GM12878 (cell line): ENCODE measurements at regions not wholly inside any gene's neighbourhood (a gene's known extent, or its start where the extent isn't known, plus 50 kb on each side); places are given as distances from the start of the nearest gene placed in this dataset.

Experiments used
- ATAC-seq: fragments of 200-7000 bp; cut with Tn5 transposase; 3 replicates; pipeline ENCODE4 v1.9.1; 2020; ENCODE audit warnings: mild to moderate bottlenecking, moderate library complexity
- BruUV-seq: library from RNA; stranded (reverse); fragments of 400-500 nt; replicated peaks from 2 replicates; lab custom pipeline; 2021; lab: Mats Ljungman, UMichigan
- CTCF ChIA-PET: fragments of 300-600 bp; sonication (Branson Sonifier 250); formaldehyde crosslinking; extraction: SDS; loops from one replicate; lab custom pipeline; 2021; ENCODE audit warnings: inconsistent platforms; lab: Yijun Ruan, JAX
- POLR2A ChIA-PET: fragments of 350-600 bp; formaldehyde crosslinking; extraction: SDS; loops from one replicate; lab custom pipeline; 2021; ENCODE audit warnings: inconsistent platforms; lab: Charles Lee
- RAD21 ChIA-PET: fragments of 300-600 bp; sonication (Branson Sonifier 250); formaldehyde crosslinking; loops from one replicate; lab custom pipeline; 2023; ENCODE audit warnings: antibody characterized with exemption; ENCODE audit not compliant: unreplicated experiment; lab: Charles Lee
- SMC1A ChIA-PET: fragments of 300-600 bp; sonication (Branson Sonifier 250); formaldehyde crosslinking; loops from one replicate; lab custom pipeline; 2023; ENCODE audit not compliant: unreplicated experiment, uncharacterized antibody; lab: Charles Lee
- DNase-seq: peaks from one replicate; pipeline ENCODE4 v3.0.0-alpha.2; 2011; ENCODE audit warnings: low read depth, low spot score
- FAIRE-seq: peaks from 3 replicates; lab custom pipeline; 2011; peaks lifted over from hg19 to GRCh38; lab: Jason Lieb, UNC
- H2AFZ ChIP-seq: 2 replicates; pipeline ENCODE4 v1.6.0; 2011; ENCODE audit warnings: low read depth, low read length, control low read depth; ENCODE audit not compliant: control insufficient read depth
- H3K27ac ChIP-seq: 2 replicates; pipeline ENCODE4 v1.5.1; 2011; ENCODE audit warnings: control low read depth; ENCODE audit not compliant: control insufficient read depth, insufficient read depth
- H3K27me3 ChIP-seq, 2 experiments: replicated peaks in 1 of 2; 2 replicates each; pipeline versions ENCODE4 v1.6.0 to v1.6.1; 2011; ENCODE audit warnings: low read length in 1 of 2; ENCODE audit not compliant: control insufficient read depth in 2 of 2, insufficient read depth in 2 of 2
- H3K36me3 ChIP-seq, 2 experiments: 2 replicates each; pipeline ENCODE4 v1.5.1; 2011; ENCODE audit warnings: low read length in 1 of 2; ENCODE audit not compliant: control insufficient read depth in 2 of 2, insufficient read depth in 2 of 2
- H3K4me1 ChIP-seq: 2 replicates; pipeline ENCODE4 v1.6.1; 2011; ENCODE audit warnings: mild to moderate bottlenecking, low read length, moderate library complexity, mixed read lengths; ENCODE audit not compliant: control insufficient read depth, insufficient read depth
- H3K4me2 ChIP-seq: 2 replicates; pipeline ENCODE4 v1.6.0; 2011; ENCODE audit warnings: control low read depth; ENCODE audit not compliant: control insufficient read depth, insufficient read depth
- H3K4me3 ChIP-seq: fragments of 200-600 bp; sonication (generic); 2 replicates; pipeline ENCODE4 v1.5.1; 2016
- H3K79me2 ChIP-seq: 2 replicates; pipeline ENCODE4 v1.6.0; 2011; ENCODE audit warnings: low read length; ENCODE audit not compliant: control insufficient read depth, insufficient read depth
- H3K9ac ChIP-seq: 2 replicates; pipeline ENCODE4 v1.8.0; 2011; ENCODE audit warnings: low read length, control low read depth, mixed read lengths; ENCODE audit not compliant: control insufficient read depth, insufficient read depth
- H3K9me3 ChIP-seq: replicated peaks from 3 replicates; pipeline ENCODE4 v1.5.1; 2011; ENCODE audit warnings: mild to moderate bottlenecking, low read length; ENCODE audit not compliant: control insufficient read depth, insufficient read depth
- H4K20me1 ChIP-seq: 2 replicates; pipeline ENCODE4 v1.6.0; 2011; ENCODE audit not compliant: control insufficient read depth, insufficient read depth
- ASH2L ChIP-seq: fragments of 300-600, 200-600 bp; sonication (generic); IDR thresholded peaks from 2 replicates; pipeline ENCODE4 v1.6.1; 2017; ENCODE audit warnings: low read depth, mild to moderate bottlenecking, borderline replicate concordance
- HDAC2 ChIP-seq: fragments of 200-600 bp; sonication (generic); IDR thresholded peaks from 2 replicates; pipeline ENCODE4 v1.6.1; 2017
- MTA2 ChIP-seq: fragments of 450-650 bp; IDR thresholded peaks from 2 replicates; pipeline ENCODE4 v1.6.1; 2016; ENCODE audit warnings: low read depth, mild to moderate bottlenecking, moderate library complexity
- NBN ChIP-seq: fragments of 450-650 bp; IDR thresholded peaks from 2 replicates; pipeline ENCODE4 v1.6.1; 2016
- NR2C2 ChIP-seq: IDR thresholded peaks from 2 replicates; pipeline ENCODE4 v1.6.1; 2011; ENCODE audit warnings: borderline replicate concordance, low read depth; ENCODE audit not compliant: control insufficient read depth, insufficient read length
- RB1 ChIP-seq: fragments of 450-650 bp; formaldehyde crosslinking; IDR thresholded peaks from 2 replicates; pipeline ENCODE4 v1.6.1; 2017; ENCODE audit warnings: mild to moderate bottlenecking, borderline replicate concordance
- SMARCA5 ChIP-seq: fragments of 450-650 bp; IDR thresholded peaks from 2 replicates; pipeline ENCODE4 v1.6.1; 2017; ENCODE audit warnings: mild to moderate bottlenecking
- SMC3 ChIP-seq: IDR thresholded peaks from 2 replicates; pipeline ENCODE4 v1.6.1; 2011; ENCODE audit warnings: low read length, improper control_type of control experiment, borderline replicate concordance
- SREBF1 ChIP-seq: IDR thresholded peaks from 2 replicates; pipeline ENCODE4 v1.6.1; 2012; ENCODE audit warnings: mild to moderate bottlenecking, low read length
- STAT3 ChIP-seq: IDR thresholded peaks from 2 replicates; pipeline ENCODE4 v1.6.1; 2011; ENCODE audit warnings: low read depth, low read length, improper control_type of control experiment
- SUPT20H ChIP-seq: IDR thresholded peaks from 2 replicates; pipeline ENCODE4 v1.6.1; 2011; ENCODE audit warnings: low read depth, mild to moderate bottlenecking, low read length, moderate library complexity, borderline replicate concordance; ENCODE audit not compliant: control insufficient read depth
- TARDBP ChIP-seq: IDR thresholded peaks from 2 replicates; pipeline ENCODE4 v1.6.1; 2016; ENCODE audit warnings: borderline replicate concordance
- TCF3 ChIP-seq: IDR thresholded peaks from 2 replicates; pipeline ENCODE4 v1.6.1; 2012; ENCODE audit warnings: low read depth, mild to moderate bottlenecking, low read length, borderline replicate concordance; ENCODE audit not compliant: insufficient read depth
- ZBED1 ChIP-seq: IDR thresholded peaks from 2 replicates; pipeline ENCODE4 v1.6.1; 2016; ENCODE audit warnings: borderline replicate concordance
- ZNF274 ChIP-seq: IDR thresholded peaks from one replicate; pipeline ENCODE4 v1.8.0; 2011; ENCODE audit not compliant: insufficient read length, insufficient read depth
- ZZZ3 ChIP-seq: IDR thresholded peaks from 2 replicates; pipeline ENCODE4 v1.6.1; 2011; ENCODE audit warnings: low read depth; ENCODE audit not compliant: control insufficient read depth, insufficient read length
- WGBS: methylation state at CpG from one replicate; pipeline ENCODE4 v1.1.6; 2016; ENCODE audit warnings: low lambda C conversion rate; ENCODE audit not compliant: insufficient replicate concordance, insufficient coverage; ENCODE audit errors: missing lambda C conversion rate; 5-methylcytosine and 5-hydroxymethylcytosine counted together
- in situ Hi-C: fragments of 300-500 bp; cut with MboI; formaldehyde crosslinking; loops from 9 replicates; pipeline ENCODE4 v1.14.3; 2018; ENCODE audit warnings: mixed read lengths
- intact Hi-C: fragments of 100-400 bp; cut with micrococcal nuclease; formaldehyde crosslinking; loops from one replicate; pipeline ENCODE4 v1.14.2; 2022; ENCODE audit not compliant: unreplicated experiment
- TF ChIP-seq, protein P1 (sequence below): fragments of 450-650 bp; IDR thresholded peaks from 2 replicates; pipeline ENCODE4 v1.6.1; 2016; ENCODE audit warnings: mild to moderate bottlenecking, moderate library complexity, borderline replicate concordance
- TF ChIP-seq, protein P2 (sequence below): IDR thresholded peaks from 2 replicates; pipeline ENCODE4 v1.6.1; 2011; ENCODE audit warnings: borderline replicate concordance, low read depth, mild to moderate bottlenecking, moderate library complexity, low read length; ENCODE audit not compliant: insufficient read depth, poor library complexity, severe bottlenecking

DNA sequence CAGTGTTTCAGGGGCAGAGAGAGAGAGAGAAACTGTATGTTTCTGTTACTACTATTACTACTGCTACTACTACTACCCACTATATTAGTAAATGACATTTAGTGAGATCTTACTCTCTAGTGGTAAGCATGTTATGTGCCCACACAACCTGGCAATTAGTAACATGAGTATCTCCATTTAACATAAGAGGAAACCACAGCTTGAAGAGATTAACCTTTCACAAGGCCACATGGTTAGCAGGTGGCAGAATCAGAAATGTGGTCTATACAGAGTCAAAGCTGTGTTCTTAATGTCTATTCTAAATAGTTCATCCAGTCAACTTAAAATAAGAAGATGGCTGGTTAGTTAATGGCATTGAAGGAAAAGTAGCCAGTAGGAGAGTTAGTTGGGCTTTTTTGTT, 961.6 kb downstream of the MCTP2 start (continued):
- TF ChIP-seq RB1 (no peak), SMARCA5 (no peak), SMC3 (no peak), MTA2 (no peak), TARDBP (no peak), ASH2L (no peak)
- TF ChIP-seq, protein P1, sequence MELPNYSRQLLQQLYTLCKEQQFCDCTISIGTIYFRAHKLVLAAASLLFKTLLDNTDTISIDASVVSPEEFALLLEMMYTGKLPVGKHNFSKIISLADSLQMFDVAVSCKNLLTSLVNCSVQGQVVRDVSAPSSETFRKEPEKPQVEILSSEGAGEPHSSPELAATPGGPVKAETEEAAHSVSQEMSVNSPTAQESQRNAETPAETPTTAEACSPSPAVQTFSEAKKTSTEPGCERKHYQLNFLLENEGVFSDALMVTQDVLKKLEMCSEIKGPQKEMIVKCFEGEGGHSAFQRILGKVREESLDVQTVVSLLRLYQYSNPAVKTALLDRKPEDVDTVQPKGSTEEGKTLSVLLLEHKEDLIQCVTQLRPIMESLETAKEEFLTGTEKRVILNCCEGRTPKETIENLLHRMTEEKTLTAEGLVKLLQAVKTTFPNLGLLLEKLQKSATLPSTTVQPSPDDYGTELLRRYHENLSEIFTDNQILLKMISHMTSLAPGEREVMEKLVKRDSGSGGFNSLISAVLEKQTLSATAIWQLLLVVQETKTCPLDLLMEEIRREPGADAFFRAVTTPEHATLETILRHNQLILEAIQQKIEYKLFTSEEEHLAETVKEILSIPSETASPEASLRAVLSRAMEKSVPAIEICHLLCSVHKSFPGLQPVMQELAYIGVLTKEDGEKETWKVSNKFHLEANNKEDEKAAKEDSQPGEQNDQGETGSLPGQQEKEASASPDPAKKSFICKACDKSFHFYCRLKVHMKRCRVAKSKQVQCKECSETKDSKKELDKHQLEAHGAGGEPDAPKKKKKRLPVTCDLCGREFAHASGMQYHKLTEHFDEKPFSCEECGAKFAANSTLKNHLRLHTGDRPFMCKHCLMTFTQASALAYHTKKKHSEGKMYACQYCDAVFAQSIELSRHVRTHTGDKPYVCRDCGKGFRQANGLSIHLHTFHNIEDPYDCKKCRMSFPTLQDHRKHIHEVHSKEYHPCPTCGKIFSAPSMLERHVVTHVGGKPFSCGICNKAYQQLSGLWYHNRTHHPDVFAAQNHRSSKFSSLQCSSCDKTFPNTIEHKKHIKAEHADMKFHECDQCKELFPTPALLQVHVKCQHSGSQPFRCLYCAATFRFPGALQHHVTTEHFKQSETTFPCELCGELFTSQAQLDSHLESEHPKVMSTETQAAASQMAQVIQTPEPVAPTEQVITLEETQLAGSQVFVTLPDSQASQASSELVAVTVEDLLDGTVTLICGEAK, result no peak

DNA sequence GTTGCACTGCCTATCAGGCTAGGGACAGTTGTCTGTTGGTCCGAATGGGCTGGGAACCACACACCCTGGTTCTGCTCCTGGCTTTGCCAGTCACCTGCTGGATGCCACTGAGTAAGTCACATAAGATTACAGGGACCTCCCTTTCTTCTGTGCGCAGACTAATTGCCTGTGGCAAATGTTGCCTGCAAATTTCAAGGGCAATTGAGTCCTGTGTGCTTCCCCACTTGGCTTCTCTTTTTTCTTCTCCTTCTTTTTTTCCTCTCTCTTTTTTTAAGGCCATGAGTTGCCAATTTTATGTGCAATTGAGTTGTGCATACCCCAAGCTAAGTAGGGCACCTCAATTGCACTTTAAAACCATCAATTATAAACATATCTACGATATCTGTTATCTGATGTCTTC, 963.4 kb downstream of the MCTP2 start:
- RAD21 ChIA-PET, result no interaction called here
- SMC1A ChIA-PET, result interaction anchor here (0.6 kb wide), 1 partner anchor 31 kb away, joined by 3 read pairs; no protein-coding TSS in a partner anchor
- ATAC-seq (no peak), FAIRE-seq (no peak), DNase-seq (no peak)
- H3K9ac ChIP-seq, result no peak overlapping the region
- POLR2A ChIA-PET, result no interaction called here
- 10% methylated on average over 3 of the region's 3 CpGs for WGBS
- H4K20me1 ChIP-seq, result no peaks in the 10 kb centered on the region
- H3K27me3 ChIP-seq, result no peaks in the 10 kb centered on the region
- no peaks in the 10 kb centered on the region for H3K4me1 ChIP-seq
- H3K9me3 ChIP-seq, result no peaks in the 10 kb centered on the region
- H2AFZ ChIP-seq, result no peak overlapping the region
- no peak overlapping the region for H3K27ac ChIP-seq
- H3K36me3 ChIP-seq, result no peaks in the 10 kb centered on the region
- BruUV-seq, result no TSS peak
- no peak overlapping the region for H3K4me2 ChIP-seq
- no peaks in the 10 kb centered on the region for H3K79me2 ChIP-seq
- intact Hi-C loops, result no loop called here
- CTCF ChIA-PET, result no interaction called here
- H3K4me3 ChIP-seq, result no peak overlapping the region
- in situ Hi-C loops, result no loop called here
- TF ChIP-seq STAT3 (no peak), HDAC2 (no peak), ZNF274 (no peak), NR2C2 (no peak), TCF3 (no peak), SREBF1 (no peak), ZBED1 (no peak), NBN (no peak), SUPT20H (no peak), SMARCA5 (no peak), ZZZ3 (no peak)
- TF ChIP-seq, protein P2, sequence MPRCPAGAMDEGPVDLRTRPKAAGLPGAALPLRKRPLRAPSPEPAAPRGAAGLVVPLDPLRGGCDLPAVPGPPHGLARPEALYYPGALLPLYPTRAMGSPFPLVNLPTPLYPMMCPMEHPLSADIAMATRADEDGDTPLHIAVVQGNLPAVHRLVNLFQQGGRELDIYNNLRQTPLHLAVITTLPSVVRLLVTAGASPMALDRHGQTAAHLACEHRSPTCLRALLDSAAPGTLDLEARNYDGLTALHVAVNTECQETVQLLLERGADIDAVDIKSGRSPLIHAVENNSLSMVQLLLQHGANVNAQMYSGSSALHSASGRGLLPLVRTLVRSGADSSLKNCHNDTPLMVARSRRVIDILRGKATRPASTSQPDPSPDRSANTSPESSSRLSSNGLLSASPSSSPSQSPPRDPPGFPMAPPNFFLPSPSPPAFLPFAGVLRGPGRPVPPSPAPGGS, result no peak
